GM06990 (cell line): ENCODE measurements at regions not wholly inside any gene's neighbourhood (a gene's known extent, or its start where the extent isn't known, plus 50 kb on each side); places are given as distances from the start of the nearest gene placed in this dataset.

Experiments
- DNase-seq: peaks from one replicate; pipeline ENCODE4 v3.0.0-alpha.2; 2011; ENCODE audit not compliant: insufficient read length; ENCODE audit errors: extremely low read depth
- H3K27me3 ChIP-seq: replicated peaks from 2 replicates; pipeline ENCODE4 v1.6.0; 2011; ENCODE audit warnings: low read length; ENCODE audit not compliant: control insufficient read depth, insufficient read depth
- H3K36me3 ChIP-seq: 2 replicates; pipeline ENCODE4 v1.5.1; 2011; ENCODE audit warnings: low read length; ENCODE audit not compliant: control insufficient read depth, insufficient read depth
- H3K4me3 ChIP-seq: replicated peaks from 2 replicates; pipeline ENCODE4 v1.5.1; 2011; ENCODE audit warnings: low read depth, mild to moderate bottlenecking, control low read depth, low read length
- CTCF ChIP-seq: IDR thresholded peaks from 2 replicates; pipeline ENCODE4 v1.5.1; 2011; ENCODE audit warnings: low read length, control low read depth, mild to moderate bottlenecking, inconsistent platforms; ENCODE audit not compliant: insufficient read depth, poor library complexity, severe bottlenecking

GRCh38 chr4:65805936-65806335 is 135.6 kb upstream of the EPHA5 start:
- Histone ChIP-seq H3K4me3 (no peak overlapping the region), H3K27me3 (no peaks in the 10 kb centered on the region), H3K36me3 (no peaks in the 10 kb centered on the region)
- TF ChIP-seq CTCF, result no peak
- DNase-seq, result no peak

GRCh38 chr4:65799513-65799912 is 129.2 kb upstream of the EPHA5 start:
- no peak for DNase-seq
- TF ChIP-seq CTCF, result no peak

GRCh38 chr4:65798498-65799127 is 128.3 kb upstream of the EPHA5 start:
- H3K27me3 ChIP-seq, result no peaks in the 10 kb centered on the region
- TF ChIP-seq CTCF, result no peak
- no peak overlapping the region for H3K4me3 ChIP-seq
- no peaks in the 10 kb centered on the region for H3K36me3 ChIP-seq
- no peak for DNase-seq

More at GRCh38 chr4:65799513-65799912, 129.2 kb upstream of the EPHA5 start:
- H3K27me3 ChIP-seq, result no peaks in the 10 kb centered on the region
- no peak overlapping the region for H3K4me3 ChIP-seq
- H3K36me3 ChIP-seq, result no peaks in the 10 kb centered on the region

- TF ChIP-seq CTCF, result no peak
- Histone ChIP-seq H3K4me3 (no peak overlapping the region), H3K36me3 (no peaks in the 10 kb centered on the region), H3K27me3 (no peaks in the 10 kb centered on the region)
- no peak for DNase-seq
Observed at GRCh38 chr4:65791812-65792308, 121.6 kb upstream of the EPHA5 start.

- Histone ChIP-seq H3K4me3 (no peak overlapping the region), H3K36me3 (no peaks in the 10 kb centered on the region), H3K27me3 (no peaks in the 10 kb centered on the region)
- TF ChIP-seq CTCF, result no peak
- DNase-seq, result no peak
Observed at GRCh38 chr4:65791111-65791811, 121.0 kb upstream of the EPHA5 start.
